Nephron (organoid): ENCODE measurements at regions not wholly inside any gene's neighbourhood (a gene's known extent, or its start where the extent isn't known, plus 50 kb on each side); places are given as distances from the start of the nearest gene placed in this dataset.
"Not testable (repeated sequence)": the region's sequence is repeated elsewhere in the genome, so short reads cannot be mapped to it uniquely, and the experiment has no call there.

ENCODE experiments used
- H3K27ac Mint-ChIP-seq, 3 experiments: 2 replicates each; pipeline ENCODE4 v1.8.0; 2020; ENCODE audit warnings: mixed read lengths in 3 of 3, mild to moderate bottlenecking in 2 of 3, moderate library complexity in 1 of 3
- H3K27me3 Mint-ChIP-seq: 2 replicates; pipeline ENCODE4 v1.8.0; 2021; ENCODE audit warnings: low read depth, mild to moderate bottlenecking, moderate library complexity, mixed read lengths
- H3K36me3 Mint-ChIP-seq: 2 replicates; pipeline ENCODE4 v1.8.0; 2020; ENCODE audit warnings: low read depth, mixed read lengths
- H3K4me1 Mint-ChIP-seq: 2 replicates; pipeline ENCODE4 v1.8.0; 2020; ENCODE audit warnings: mixed read lengths
- H3K4me3 Mint-ChIP-seq, 3 experiments: 2 replicates each; pipeline ENCODE4 v1.8.0; 2020; ENCODE audit warnings: mild to moderate bottlenecking in 3 of 3, mixed read lengths in 3 of 3, moderate library complexity in 2 of 3
- H3K9me3 Mint-ChIP-seq: 2 replicates; pipeline ENCODE4 v1.8.0; 2020; ENCODE audit warnings: mixed read lengths
- CTCF ChIP-seq, 3 experiments: fragments of 200-600 bp; sonication (generic); IDR thresholded peaks; one replicate each; pipeline ENCODE4 v1.5.0; 2021; ENCODE audit warnings: antibody characterized with exemption in 3 of 3; ENCODE audit not compliant: unreplicated experiment in 3 of 3

- H3K9me3 Mint-ChIP-seq = no peaks in the 10 kb centered on the region
- H3K27me3 Mint-ChIP-seq = no peaks in the 10 kb centered on the region
- TF ChIP-seq CTCF (IDR thresholded peaks at IDR 0.05; ENCODE audit: unreplicated experiment in 3 of 3) = no peak
- no peak overlapping the region for H3K4me3 Mint-ChIP-seq
- H3K4me1 Mint-ChIP-seq = peaks cover 4% of the 10 kb centered on the region
- H3K27ac Mint-ChIP-seq = no peak overlapping the region
- no peaks in the 10 kb centered on the region for H3K36me3 Mint-ChIP-seq
Measured at GRCh38 chr4:73340917-73341316, 63.2 kb upstream of the ALB start.

- Mint-ChIP-seq H3K27ac (no peak overlapping the region), H3K4me1 (no peaks in the 10 kb centered on the region), H3K9me3 (no peaks in the 10 kb centered on the region), H3K27me3 (no peaks in the 10 kb centered on the region), H3K36me3 (no peaks in the 10 kb centered on the region), H3K4me3 (no peak overlapping the region)
- no peak for TF ChIP-seq CTCF (IDR thresholded peaks at IDR 0.05; ENCODE audit: unreplicated experiment in 3 of 3)
Measured at GRCh38 chr4:73335679-73336078, 68.4 kb upstream of the ALB start.

GRCh38 chr4:73332012-73332411 is 72.1 kb upstream of the ALB start:
- H3K27me3 Mint-ChIP-seq, H3K4me3 Mint-ChIP-seq, H3K4me1 Mint-ChIP-seq, H3K36me3 Mint-ChIP-seq, H3K9me3 Mint-ChIP-seq, H3K27ac Mint-ChIP-seq: not testable (repeated sequence)

GRCh38 chr4:73329300-73329699 is 70.7 kb upstream of the ANKRD17 start:
- no peak for TF ChIP-seq CTCF (IDR thresholded peaks at IDR 0.05; ENCODE audit: unreplicated experiment in 3 of 3)
- Mint-ChIP-seq H3K36me3 (no peaks in the 10 kb centered on the region), H3K27me3 (no peaks in the 10 kb centered on the region), H3K4me1 (no peaks in the 10 kb centered on the region), H3K9me3 (peaks cover 17% of the 10 kb centered on the region), H3K27ac (no peak overlapping the region), H3K4me3 (no peak overlapping the region)

GRCh38 chr4:73325776-73326175 is 67.2 kb upstream of the ANKRD17 start:
- H3K36me3 Mint-ChIP-seq, H3K4me3 Mint-ChIP-seq, H3K27ac Mint-ChIP-seq, H3K4me1 Mint-ChIP-seq, H3K27me3 Mint-ChIP-seq: not testable (repeated sequence)
- H3K9me3 Mint-ChIP-seq = peaks cover 36% of the 10 kb centered on the region

- Mint-ChIP-seq H3K27me3 (no peaks in the 10 kb centered on the region), H3K9me3 (peaks cover 34% of the 10 kb centered on the region), H3K4me3 (no peak overlapping the region), H3K4me1 (no peaks in the 10 kb centered on the region), H3K36me3 (peaks cover 3% of the 10 kb centered on the region), H3K27ac (no peak overlapping the region)
- no peak for TF ChIP-seq CTCF (IDR thresholded peaks at IDR 0.05; ENCODE audit: unreplicated experiment in 3 of 3)
Measured at GRCh38 chr4:73317092-73317491, 58.5 kb upstream of the ANKRD17 start.

- no peak for TF ChIP-seq CTCF (IDR thresholded peaks at IDR 0.05; ENCODE audit: unreplicated experiment in 3 of 3)
- Mint-ChIP-seq H3K9me3 (peaks cover 14% of the 10 kb centered on the region), H3K36me3 (no peaks in the 10 kb centered on the region), H3K27me3 (no peaks in the 10 kb centered on the region), H3K4me3 (no peak overlapping the region), H3K4me1 (no peaks in the 10 kb centered on the region), H3K27ac (no peak overlapping the region)
Measured at GRCh38 chr4:73315091-73315490, 56.5 kb upstream of the ANKRD17 start.
